HCT116 (cell line): ENCODE measurements at regions not wholly inside any gene's neighbourhood (a gene's known extent, or its start where the extent isn't known, plus 50 kb on each side); places are given as distances from the start of the nearest gene placed in this dataset.

Experiments used
- ATAC-seq: fragments of 200-7000 bp; cut with Tn5 transposase; 2 replicates; pipeline ENCODE4 v1.9.1; 2020; ENCODE audit warnings: mild to moderate bottlenecking, moderate library complexity
- BruUV-seq: library from RNA; stranded (reverse); fragments of 400-500 nt; replicated peaks from 2 replicates; lab custom pipeline; 2021; lab: Mats Ljungman, UMichigan
- CTCF ChIA-PET: fragments of 300-600 bp; sonication (Branson Sonifier 250); formaldehyde crosslinking; loops from one replicate; lab custom pipeline; 2021; ENCODE audit warnings: antibody characterized with exemption; lab: Charles Lee
- POLR2A ChIA-PET: fragments of 300-600, 350-600 bp; sonication (Branson Sonifier 250); formaldehyde crosslinking; loops from one replicate; lab custom pipeline; 2021; ENCODE audit warnings: antibody characterized with exemption; lab: Charles Lee
- RAD21 ChIA-PET, 2 experiments: fragments of 300-600 bp; sonication (Branson Sonifier 250); formaldehyde crosslinking; loops; one replicate each; lab custom pipeline; 2023; ENCODE audit warnings: low total read pairs in 2 of 2; ENCODE audit not compliant: uncharacterized antibody in 2 of 2, unreplicated experiment in 2 of 2, low non-redundant PET in 1 of 2; lab: Charles Lee
- DNase-seq: peaks from one replicate; pipeline ENCODE4 v3.0.0-alpha.2; 2010; ENCODE audit warnings: low read depth, low spot score
- H2AFZ ChIP-seq: fragments of 200-600 bp; shearing (Covaris generic), sonication (generic); 2 replicates; pipeline ENCODE4 v1.6.1; 2017; ENCODE audit warnings: low read depth, mixed run types, mixed read lengths, antibody characterized with exemption, low read length; ENCODE audit not compliant: poor library complexity, severe bottlenecking
- H3K27ac ChIP-seq: 2 replicates; pipeline ENCODE4 v1.5.1; 2012; ENCODE audit warnings: low read depth, low read length
- H3K27me3 ChIP-seq: fragments of 200-600 bp; sonication (generic); 2 replicates; pipeline ENCODE4 v1.6.1; 2016; ENCODE audit warnings: mixed run types, low read length, mixed read lengths; ENCODE audit not compliant: insufficient read depth
- H3K36me3 ChIP-seq, 2 experiments: fragments of 200-500 bp in 1 of 2; fragments of 200-600 bp in 1 of 2; sonication (Bioruptor generic) in 1 of 2; sonication (generic) in 1 of 2; 2 replicates each; pipeline versions ENCODE4 v1.5.1 to v1.6.1; 2014 to 2016; ENCODE audit warnings: low read length in 2 of 2, inconsistent platforms in 1 of 2, mixed read lengths in 1 of 2, mixed run types in 1 of 2; ENCODE audit not compliant: insufficient read depth in 2 of 2, control insufficient read depth in 1 of 2
- H3K4me1 ChIP-seq, 2 experiments: fragments of 200-600 bp in 1 of 2; sonication (generic) in 1 of 2; 2 replicates each; pipeline versions ENCODE4 v1.5.1 to v1.6.1; 2012 to 2017; ENCODE audit warnings: low read length in 2 of 2, inconsistent platforms in 1 of 2, mild to moderate bottlenecking in 1 of 2, mixed read lengths in 1 of 2, mixed run types in 1 of 2, moderate library complexity in 1 of 2; ENCODE audit not compliant: insufficient read depth in 2 of 2, control insufficient read depth in 1 of 2
- H3K4me2 ChIP-seq: fragments of 200-600 bp; sonication (generic); 2 replicates; pipeline ENCODE4 v1.6.1; 2017; ENCODE audit warnings: mixed run types, low read length, mixed read lengths
- H3K4me3 ChIP-seq, 2 experiments: fragments of 200-600 bp in 1 of 2; sonication (generic) in 1 of 2; replicated peaks in 1 of 2; 2 replicates each; pipeline ENCODE4 v1.5.1; 2011 to 2016; ENCODE audit warnings: low read length in 2 of 2, control low read depth in 1 of 2, low read depth in 1 of 2, mild to moderate bottlenecking in 1 of 2, mixed read lengths in 1 of 2, mixed run types in 1 of 2
- H3K79me2 ChIP-seq: fragments of 200-600 bp; sonication (generic); 2 replicates; pipeline ENCODE4 v1.6.1; 2017; ENCODE audit warnings: mild to moderate bottlenecking, mixed run types, low read length, moderate library complexity, mixed read lengths; ENCODE audit not compliant: insufficient read depth
- H3K9ac ChIP-seq: fragments of 200-600 bp; sonication (generic); 2 replicates; pipeline ENCODE4 v1.6.1; 2016; ENCODE audit warnings: low read length, mixed read lengths
- H3K9me2 ChIP-seq: fragments of 200-600 bp; sonication (generic), shearing (Covaris generic); 2 replicates; pipeline ENCODE4 v1.6.1; 2017; ENCODE audit warnings: mixed run types, mild to moderate bottlenecking, moderate library complexity; ENCODE audit not compliant: insufficient read depth
- H3K9me3 ChIP-seq, 2 experiments: fragments of 200-500 bp in 1 of 2; fragments of 200-600 bp in 1 of 2; sonication (Bioruptor generic) in 1 of 2; sonication (generic) in 1 of 2; 2 replicates each; pipeline ENCODE4 v1.6.1; 2014 to 2017; ENCODE audit warnings: low read length in 2 of 2, mixed read lengths in 2 of 2, inconsistent platforms in 1 of 2, low read depth in 1 of 2, mild to moderate bottlenecking in 1 of 2, mixed run types in 1 of 2, moderate library complexity in 1 of 2; ENCODE audit not compliant: control insufficient read depth in 1 of 2, insufficient read depth in 1 of 2
- H4K20me1 ChIP-seq: fragments of 200-600 bp; sonication (generic), shearing (Covaris generic); 2 replicates; pipeline ENCODE4 v1.6.1; 2017; ENCODE audit warnings: mixed run types, mild to moderate bottlenecking, moderate library complexity; ENCODE audit not compliant: insufficient read depth
- CEBPB ChIP-seq: IDR thresholded peaks from 2 replicates; pipeline ENCODE4 v1.6.1; 2012; ENCODE audit warnings: low read depth
- EGR1 ChIP-seq: IDR thresholded peaks from 2 replicates; pipeline ENCODE4 v1.6.1; 2012; ENCODE audit warnings: low read depth
- EZH2phosphoT487 ChIP-seq: fragments of 200-600 bp; IDR thresholded peaks from 2 replicates; pipeline ENCODE4 v1.6.1; 2018; ENCODE audit warnings: antibody characterized with exemption, borderline replicate concordance
- JUND ChIP-seq: IDR thresholded peaks from 2 replicates; pipeline ENCODE4 v1.6.1; 2012
- POLR2A ChIP-seq: IDR thresholded peaks from 2 replicates; pipeline ENCODE4 v1.7.0; 2011; ENCODE audit warnings: borderline replicate concordance; ENCODE audit not compliant: insufficient read depth, insufficient read length; ENCODE audit errors: extremely low read depth
- POLR2AphosphoS5 ChIP-seq: IDR thresholded peaks from 2 replicates; pipeline ENCODE4 v1.6.1; 2011; ENCODE audit warnings: mild to moderate bottlenecking, low read depth, low read length, moderate library complexity
- RAD21 ChIP-seq: IDR thresholded peaks from 2 replicates; pipeline ENCODE4 v1.6.1; 2012; ENCODE audit warnings: low read depth, mild to moderate bottlenecking
- SIN3A ChIP-seq: IDR thresholded peaks from 2 replicates; pipeline ENCODE4 v1.6.1; 2012; ENCODE audit warnings: low read depth
- YY1 ChIP-seq: IDR thresholded peaks from 2 replicates; pipeline ENCODE4 v1.6.1; 2011; ENCODE audit warnings: low read length, low read depth, moderate library complexity, mild to moderate bottlenecking; ENCODE audit not compliant: insufficient replicate concordance; ENCODE audit errors: extremely low read depth
- ZBTB33 ChIP-seq: IDR thresholded peaks from 2 replicates; pipeline ENCODE4 v1.6.1; 2011; ENCODE audit warnings: mild to moderate bottlenecking, low read length, moderate library complexity; ENCODE audit not compliant: insufficient replicate concordance; ENCODE audit errors: extremely low read depth
- ZFX ChIP-seq: fragments of 450-650 bp; IDR thresholded peaks from 2 replicates; pipeline ENCODE4 v1.6.1; 2017
- ZNF274 ChIP-seq: fragments of 200-500 bp; sonication (Bioruptor generic); IDR thresholded peaks from 2 replicates; pipeline ENCODE4 v1.6.1; 2014; ENCODE audit warnings: mild to moderate bottlenecking, low read depth, low read length, inconsistent platforms
- intact Hi-C: fragments of 100-400 bp; cut with micrococcal nuclease; formaldehyde crosslinking; loops from 2 replicates; pipeline ENCODE4 v1.10.0; 2022
- TF ChIP-seq, protein P1 (sequence below): IDR thresholded peaks from 2 replicates; pipeline ENCODE4 v1.6.1; 2012
- TF ChIP-seq, protein P2 (sequence below): IDR thresholded peaks from 2 replicates; pipeline ENCODE4 v1.6.1; 2012

GRCh38 chr22:27245056-27245455, 556.5 kb downstream of the MN1 start:
- no peak for DNase-seq
- Histone ChIP-seq H3K4me1 (no peaks in the 10 kb centered on the region), H3K9me2 (no peaks in the 10 kb centered on the region), H4K20me1 (no peaks in the 10 kb centered on the region), H3K4me2 (no peak overlapping the region), H3K79me2 (no peaks in the 10 kb centered on the region), H3K4me3 (no peak overlapping the region), H3K27ac (no peak overlapping the region), H3K36me3 (no peaks in the 10 kb centered on the region), H2AFZ (no peak overlapping the region), H3K9me3 (no peaks in the 10 kb centered on the region), H3K9ac (no peak overlapping the region), H3K27me3 (peaks cover 20% of the 10 kb centered on the region; the same call in 1 of the 2 replicates)
- no TSS peak for BruUV-seq
- intact Hi-C loops = no loop called here
- TF ChIP-seq, protein P1, sequence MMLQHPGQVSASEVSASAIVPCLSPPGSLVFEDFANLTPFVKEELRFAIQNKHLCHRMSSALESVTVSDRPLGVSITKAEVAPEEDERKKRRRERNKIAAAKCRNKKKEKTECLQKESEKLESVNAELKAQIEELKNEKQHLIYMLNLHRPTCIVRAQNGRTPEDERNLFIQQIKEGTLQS = no peak
- TF ChIP-seq EZH2phosphoT487 (no peak), CEBPB (no peak), EGR1 (no peak), POLR2AphosphoS5 (no peak), ZNF274 (no peak), ZFX (no peak), YY1 (no peak), JUND (no peak), RAD21 (no peak), POLR2A (no peak), ZBTB33 (no peak), SIN3A (no peak)
- TF ChIP-seq, protein P2, sequence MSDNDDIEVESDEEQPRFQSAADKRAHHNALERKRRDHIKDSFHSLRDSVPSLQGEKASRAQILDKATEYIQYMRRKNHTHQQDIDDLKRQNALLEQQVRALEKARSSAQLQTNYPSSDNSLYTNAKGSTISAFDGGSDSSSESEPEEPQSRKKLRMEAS = no peak
- ChIA-PET CTCF (no interaction called here), POLR2A (no interaction called here), RAD21 (no interaction called here)
- ATAC-seq = no peak
